WTC11 (cell line): ENCODE measurements at regions not wholly inside any gene's neighbourhood (a gene's known extent, or its start where the extent isn't known, plus 50 kb on each side); places are given as distances from the start of the nearest gene placed in this dataset.

Source experiments
- ATAC-seq: fragments of 200-7000 bp; cut with Tn5 transposase; 2 replicates; pipeline ENCODE4 v1.10.0; 2021; ENCODE audit warnings: mild to moderate bottlenecking, moderate library complexity
- CTCF ChIA-PET: fragments of 300-600 bp; sonication (Branson Sonifier 250); formaldehyde crosslinking; loops from one replicate; lab custom pipeline; 2021; ENCODE audit warnings: antibody characterized with exemption; lab: Charles Lee
- POLR2A ChIA-PET: fragments of 350-600 bp; sonication (Branson Sonifier 250); formaldehyde crosslinking; loops from one replicate; lab custom pipeline; 2021; ENCODE audit warnings: antibody characterized with exemption; lab: Charles Lee
- DNase-seq: peaks from one replicate; pipeline ENCODE4 v3.0.0; 2021; ENCODE audit warnings: low spot score
- H3K27ac Mint-ChIP-seq: 2 replicates; pipeline ENCODE4 v1.8.0; 2021; ENCODE audit warnings: mixed read lengths
- H3K27me3 Mint-ChIP-seq: 2 replicates; pipeline ENCODE4 v1.8.0; 2021; ENCODE audit warnings: low read depth, mild to moderate bottlenecking, moderate library complexity, mixed read lengths
- H3K36me3 Mint-ChIP-seq: 2 replicates; pipeline ENCODE4 v1.8.0; 2021; ENCODE audit warnings: mixed read lengths
- H3K4me1 Mint-ChIP-seq: 2 replicates; pipeline ENCODE4 v1.8.0; 2022; ENCODE audit warnings: mixed read lengths
- H3K4me3 Mint-ChIP-seq: 2 replicates; pipeline ENCODE4 v1.8.0; 2021; ENCODE audit warnings: mild to moderate bottlenecking, moderate library complexity, mixed read lengths
- H3K9me3 Mint-ChIP-seq: 2 replicates; pipeline ENCODE4 v1.8.0; 2021; ENCODE audit warnings: mixed read lengths
- FOXJ3 ChIP-seq: sonication (generic); formaldehyde crosslinking; IDR thresholded peaks from 2 replicates; pipeline ENCODE4 v1.9.0; 2021; ENCODE audit warnings: missing genetic modification reagents, mild to moderate bottlenecking, borderline replicate concordance
- FOXK1 ChIP-seq: sonication (generic); formaldehyde crosslinking; IDR thresholded peaks from 2 replicates; pipeline ENCODE4 v1.8.0; 2022; ENCODE audit warnings: mild to moderate bottlenecking, moderate library complexity, missing genetic modification reagents
- FOXP4 ChIP-seq: sonication (generic); formaldehyde crosslinking; IDR thresholded peaks from 2 replicates; pipeline ENCODE4 v1.8.0; 2022; ENCODE audit warnings: mild to moderate bottlenecking, missing genetic modification reagents
- JAZF1 ChIP-seq: fragments of 250-450 bp; sonication (Bioruptor Pico); IDR thresholded peaks from 2 replicates; pipeline ENCODE4 v1.9.0; 2021; ENCODE audit warnings: moderate library complexity, mild to moderate bottlenecking, inconsistent platforms
- JUN ChIP-seq: sonication (generic); formaldehyde crosslinking; IDR thresholded peaks from 2 replicates; pipeline ENCODE4 v1.8.0; 2023; ENCODE audit warnings: mild to moderate bottlenecking, missing genetic modification reagents
- MAX ChIP-seq: sonication (generic); formaldehyde crosslinking; IDR thresholded peaks from 2 replicates; pipeline ENCODE4 v1.8.0; 2022; ENCODE audit warnings: mild to moderate bottlenecking, missing genetic modification reagents
- NR2C2 ChIP-seq: sonication (generic); formaldehyde crosslinking; IDR thresholded peaks from 2 replicates; pipeline ENCODE4 v1.8.0; 2022; ENCODE audit warnings: mild to moderate bottlenecking, missing genetic modification reagents
- PRRX2 ChIP-seq: fragments of 250-450 bp; sonication (Bioruptor Pico); IDR thresholded peaks from 2 replicates; pipeline ENCODE4 v1.8.0; 2021; ENCODE audit warnings: mild to moderate bottlenecking
- RELA ChIP-seq: sonication (generic); formaldehyde crosslinking; IDR thresholded peaks from 2 replicates; pipeline ENCODE4 v1.8.1; 2022; ENCODE audit warnings: missing genetic modification reagents, mild to moderate bottlenecking, borderline replicate concordance
- RORB ChIP-seq: fragments of 250-450 bp; sonication (Bioruptor Pico); IDR thresholded peaks from 2 replicates; pipeline ENCODE4 v1.9.0; 2021; ENCODE audit warnings: mild to moderate bottlenecking
- SOX15 ChIP-seq: fragments of 250-450 bp; sonication (Bioruptor Pico); IDR thresholded peaks from 2 replicates; pipeline ENCODE4 v1.9.0; 2021; ENCODE audit warnings: mild to moderate bottlenecking
- ZBTB21 ChIP-seq: sonication (generic); formaldehyde crosslinking; IDR thresholded peaks from 2 replicates; pipeline ENCODE4 v1.8.1; 2023; ENCODE audit warnings: mild to moderate bottlenecking, missing genetic modification reagents, borderline replicate concordance
- ZBTB43 ChIP-seq: sonication (generic); formaldehyde crosslinking; IDR thresholded peaks from 2 replicates; pipeline ENCODE4 v1.8.1; 2023; ENCODE audit warnings: mild to moderate bottlenecking, missing genetic modification reagents
- ZNF396 ChIP-seq: fragments of 250-450 bp; sonication (Bioruptor Pico); IDR thresholded peaks from 2 replicates; pipeline ENCODE4 v1.8.0; 2021; ENCODE audit warnings: mild to moderate bottlenecking, moderate library complexity, borderline replicate concordance
- TF ChIP-seq, protein P1 (sequence below): sonication (generic); formaldehyde crosslinking; IDR thresholded peaks from 2 replicates; pipeline ENCODE4 v1.8.1; 2022; ENCODE audit warnings: mild to moderate bottlenecking, missing genetic modification reagents, moderate library complexity, borderline replicate concordance
- TF ChIP-seq, protein P2 (sequence below): sonication (generic); formaldehyde crosslinking; IDR thresholded peaks from 2 replicates; pipeline ENCODE4 v1.8.0; 2022; ENCODE audit warnings: missing genetic modification reagents
- TF ChIP-seq, protein P3 (sequence below): fragments of 250-450 bp; sonication (Bioruptor Pico); IDR thresholded peaks from 2 replicates; pipeline ENCODE4 v1.9.0; 2021; ENCODE audit warnings: mild to moderate bottlenecking, borderline replicate concordance
- TF ChIP-seq, protein P4 (sequence below): sonication (generic); formaldehyde crosslinking; IDR thresholded peaks from 2 replicates; pipeline ENCODE4 v1.8.1; 2023; ENCODE audit warnings: mild to moderate bottlenecking, missing genetic modification reagents
- TF ChIP-seq, protein P5 (sequence below): sonication (generic); formaldehyde crosslinking; IDR thresholded peaks from 2 replicates; pipeline ENCODE4 v1.8.1; 2023; ENCODE audit warnings: mild to moderate bottlenecking, missing genetic modification reagents, borderline replicate concordance

GRCh38 chr1:218693599-218693998 lies 348.5 kb downstream of the TGFB2 start:
- no peaks in the 10 kb centered on the region for H3K36me3 Mint-ChIP-seq
- TF ChIP-seq JUN (no peak), NR2C2 (CRISPR knock-in tag) (no peak), ZBTB43 (CRISPR knock-in tag) (no peak), FOXJ3 (CRISPR knock-in tag) (no peak), FOXP4 (CRISPR knock-in tag) (no peak), ZNF396 (CRISPR knock-in tag) (no peak), RELA (no peak), RORB (CRISPR knock-in tag) (no peak), MAX (CRISPR knock-in tag) (no peak), JAZF1 (no peak), FOXK1 (CRISPR knock-in tag) (no peak), PRRX2 (CRISPR knock-in tag) (no peak), ZBTB21 (no peak), SOX15 (no peak)
- TF ChIP-seq, protein P1, sequence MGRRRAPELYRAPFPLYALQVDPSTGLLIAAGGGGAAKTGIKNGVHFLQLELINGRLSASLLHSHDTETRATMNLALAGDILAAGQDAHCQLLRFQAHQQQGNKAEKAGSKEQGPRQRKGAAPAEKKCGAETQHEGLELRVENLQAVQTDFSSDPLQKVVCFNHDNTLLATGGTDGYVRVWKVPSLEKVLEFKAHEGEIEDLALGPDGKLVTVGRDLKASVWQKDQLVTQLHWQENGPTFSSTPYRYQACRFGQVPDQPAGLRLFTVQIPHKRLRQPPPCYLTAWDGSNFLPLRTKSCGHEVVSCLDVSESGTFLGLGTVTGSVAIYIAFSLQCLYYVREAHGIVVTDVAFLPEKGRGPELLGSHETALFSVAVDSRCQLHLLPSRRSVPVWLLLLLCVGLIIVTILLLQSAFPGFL: no peak
- TF ChIP-seq, protein P2, sequence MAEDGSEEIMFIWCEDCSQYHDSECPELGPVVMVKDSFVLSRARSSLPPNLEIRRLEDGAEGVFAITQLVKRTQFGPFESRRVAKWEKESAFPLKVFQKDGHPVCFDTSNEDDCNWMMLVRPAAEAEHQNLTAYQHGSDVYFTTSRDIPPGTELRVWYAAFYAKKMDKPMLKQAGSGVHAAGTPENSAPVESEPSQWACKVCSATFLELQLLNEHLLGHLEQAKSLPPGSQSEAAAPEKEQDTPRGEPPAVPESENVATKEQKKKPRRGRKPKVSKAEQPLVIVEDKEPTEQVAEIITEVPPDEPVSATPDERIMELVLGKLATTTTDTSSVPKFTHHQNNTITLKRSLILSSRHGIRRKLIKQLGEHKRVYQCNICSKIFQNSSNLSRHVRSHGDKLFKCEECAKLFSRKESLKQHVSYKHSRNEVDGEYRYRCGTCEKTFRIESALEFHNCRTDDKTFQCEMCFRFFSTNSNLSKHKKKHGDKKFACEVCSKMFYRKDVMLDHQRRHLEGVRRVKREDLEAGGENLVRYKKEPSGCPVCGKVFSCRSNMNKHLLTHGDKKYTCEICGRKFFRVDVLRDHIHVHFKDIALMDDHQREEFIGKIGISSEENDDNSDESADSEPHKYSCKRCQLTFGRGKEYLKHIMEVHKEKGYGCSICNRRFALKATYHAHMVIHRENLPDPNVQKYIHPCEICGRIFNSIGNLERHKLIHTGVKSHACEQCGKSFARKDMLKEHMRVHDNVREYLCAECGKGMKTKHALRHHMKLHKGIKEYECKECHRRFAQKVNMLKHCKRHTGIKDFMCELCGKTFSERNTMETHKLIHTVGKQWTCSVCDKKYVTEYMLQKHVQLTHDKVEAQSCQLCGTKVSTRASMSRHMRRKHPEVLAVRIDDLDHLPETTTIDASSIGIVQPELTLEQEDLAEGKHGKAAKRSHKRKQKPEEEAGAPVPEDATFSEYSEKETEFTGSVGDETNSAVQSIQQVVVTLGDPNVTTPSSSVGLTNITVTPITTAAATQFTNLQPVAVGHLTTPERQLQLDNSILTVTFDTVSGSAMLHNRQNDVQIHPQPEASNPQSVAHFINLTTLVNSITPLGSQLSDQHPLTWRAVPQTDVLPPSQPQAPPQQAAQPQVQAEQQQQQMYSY: no peak
- TF ChIP-seq, protein P3, sequence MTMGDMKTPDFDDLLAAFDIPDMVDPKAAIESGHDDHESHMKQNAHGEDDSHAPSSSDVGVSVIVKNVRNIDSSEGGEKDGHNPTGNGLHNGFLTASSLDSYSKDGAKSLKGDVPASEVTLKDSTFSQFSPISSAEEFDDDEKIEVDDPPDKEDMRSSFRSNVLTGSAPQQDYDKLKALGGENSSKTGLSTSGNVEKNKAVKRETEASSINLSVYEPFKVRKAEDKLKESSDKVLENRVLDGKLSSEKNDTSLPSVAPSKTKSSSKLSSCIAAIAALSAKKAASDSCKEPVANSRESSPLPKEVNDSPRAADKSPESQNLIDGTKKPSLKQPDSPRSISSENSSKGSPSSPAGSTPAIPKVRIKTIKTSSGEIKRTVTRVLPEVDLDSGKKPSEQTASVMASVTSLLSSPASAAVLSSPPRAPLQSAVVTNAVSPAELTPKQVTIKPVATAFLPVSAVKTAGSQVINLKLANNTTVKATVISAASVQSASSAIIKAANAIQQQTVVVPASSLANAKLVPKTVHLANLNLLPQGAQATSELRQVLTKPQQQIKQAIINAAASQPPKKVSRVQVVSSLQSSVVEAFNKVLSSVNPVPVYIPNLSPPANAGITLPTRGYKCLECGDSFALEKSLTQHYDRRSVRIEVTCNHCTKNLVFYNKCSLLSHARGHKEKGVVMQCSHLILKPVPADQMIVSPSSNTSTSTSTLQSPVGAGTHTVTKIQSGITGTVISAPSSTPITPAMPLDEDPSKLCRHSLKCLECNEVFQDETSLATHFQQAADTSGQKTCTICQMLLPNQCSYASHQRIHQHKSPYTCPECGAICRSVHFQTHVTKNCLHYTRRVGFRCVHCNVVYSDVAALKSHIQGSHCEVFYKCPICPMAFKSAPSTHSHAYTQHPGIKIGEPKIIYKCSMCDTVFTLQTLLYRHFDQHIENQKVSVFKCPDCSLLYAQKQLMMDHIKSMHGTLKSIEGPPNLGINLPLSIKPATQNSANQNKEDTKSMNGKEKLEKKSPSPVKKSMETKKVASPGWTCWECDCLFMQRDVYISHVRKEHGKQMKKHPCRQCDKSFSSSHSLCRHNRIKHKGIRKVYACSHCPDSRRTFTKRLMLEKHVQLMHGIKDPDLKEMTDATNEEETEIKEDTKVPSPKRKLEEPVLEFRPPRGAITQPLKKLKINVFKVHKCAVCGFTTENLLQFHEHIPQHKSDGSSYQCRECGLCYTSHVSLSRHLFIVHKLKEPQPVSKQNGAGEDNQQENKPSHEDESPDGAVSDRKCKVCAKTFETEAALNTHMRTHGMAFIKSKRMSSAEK (CRISPR knock-in tag): no peak
- TF ChIP-seq, protein P4, sequence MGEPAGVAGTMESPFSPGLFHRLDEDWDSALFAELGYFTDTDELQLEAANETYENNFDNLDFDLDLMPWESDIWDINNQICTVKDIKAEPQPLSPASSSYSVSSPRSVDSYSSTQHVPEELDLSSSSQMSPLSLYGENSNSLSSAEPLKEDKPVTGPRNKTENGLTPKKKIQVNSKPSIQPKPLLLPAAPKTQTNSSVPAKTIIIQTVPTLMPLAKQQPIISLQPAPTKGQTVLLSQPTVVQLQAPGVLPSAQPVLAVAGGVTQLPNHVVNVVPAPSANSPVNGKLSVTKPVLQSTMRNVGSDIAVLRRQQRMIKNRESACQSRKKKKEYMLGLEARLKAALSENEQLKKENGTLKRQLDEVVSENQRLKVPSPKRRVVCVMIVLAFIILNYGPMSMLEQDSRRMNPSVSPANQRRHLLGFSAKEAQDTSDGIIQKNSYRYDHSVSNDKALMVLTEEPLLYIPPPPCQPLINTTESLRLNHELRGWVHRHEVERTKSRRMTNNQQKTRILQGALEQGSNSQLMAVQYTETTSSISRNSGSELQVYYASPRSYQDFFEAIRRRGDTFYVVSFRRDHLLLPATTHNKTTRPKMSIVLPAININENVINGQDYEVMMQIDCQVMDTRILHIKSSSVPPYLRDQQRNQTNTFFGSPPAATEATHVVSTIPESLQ (CRISPR knock-in tag): no peak
- TF ChIP-seq, protein P5, sequence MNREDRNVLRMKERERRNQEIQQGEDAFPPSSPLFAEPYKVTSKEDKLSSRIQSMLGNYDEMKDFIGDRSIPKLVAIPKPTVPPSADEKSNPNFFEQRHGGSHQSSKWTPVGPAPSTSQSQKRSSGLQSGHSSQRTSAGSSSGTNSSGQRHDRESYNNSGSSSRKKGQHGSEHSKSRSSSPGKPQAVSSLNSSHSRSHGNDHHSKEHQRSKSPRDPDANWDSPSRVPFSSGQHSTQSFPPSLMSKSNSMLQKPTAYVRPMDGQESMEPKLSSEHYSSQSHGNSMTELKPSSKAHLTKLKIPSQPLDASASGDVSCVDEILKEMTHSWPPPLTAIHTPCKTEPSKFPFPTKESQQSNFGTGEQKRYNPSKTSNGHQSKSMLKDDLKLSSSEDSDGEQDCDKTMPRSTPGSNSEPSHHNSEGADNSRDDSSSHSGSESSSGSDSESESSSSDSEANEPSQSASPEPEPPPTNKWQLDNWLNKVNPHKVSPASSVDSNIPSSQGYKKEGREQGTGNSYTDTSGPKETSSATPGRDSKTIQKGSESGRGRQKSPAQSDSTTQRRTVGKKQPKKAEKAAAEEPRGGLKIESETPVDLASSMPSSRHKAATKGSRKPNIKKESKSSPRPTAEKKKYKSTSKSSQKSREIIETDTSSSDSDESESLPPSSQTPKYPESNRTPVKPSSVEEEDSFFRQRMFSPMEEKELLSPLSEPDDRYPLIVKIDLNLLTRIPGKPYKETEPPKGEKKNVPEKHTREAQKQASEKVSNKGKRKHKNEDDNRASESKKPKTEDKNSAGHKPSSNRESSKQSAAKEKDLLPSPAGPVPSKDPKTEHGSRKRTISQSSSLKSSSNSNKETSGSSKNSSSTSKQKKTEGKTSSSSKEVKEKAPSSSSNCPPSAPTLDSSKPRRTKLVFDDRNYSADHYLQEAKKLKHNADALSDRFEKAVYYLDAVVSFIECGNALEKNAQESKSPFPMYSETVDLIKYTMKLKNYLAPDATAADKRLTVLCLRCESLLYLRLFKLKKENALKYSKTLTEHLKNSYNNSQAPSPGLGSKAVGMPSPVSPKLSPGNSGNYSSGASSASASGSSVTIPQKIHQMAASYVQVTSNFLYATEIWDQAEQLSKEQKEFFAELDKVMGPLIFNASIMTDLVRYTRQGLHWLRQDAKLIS (CRISPR knock-in tag): no peak
- TF ChIP-seq, all 79 proteins: peak for 0
- peaks cover 15% of the 10 kb centered on the region for H3K4me1 Mint-ChIP-seq
- DNase-seq (no peak), ATAC-seq (no peak)
- H3K27ac Mint-ChIP-seq: no peak overlapping the region
- peaks cover 10% of the 10 kb centered on the region for H3K9me3 Mint-ChIP-seq
- POLR2A ChIA-PET: no interaction called here
- CTCF ChIA-PET: no interaction called here
- no peaks in the 10 kb centered on the region for H3K27me3 Mint-ChIP-seq
- no peak overlapping the region for H3K4me3 Mint-ChIP-seq
